RPMI7951 (cell line): ENCODE measurements at regions not wholly inside any gene's neighbourhood (a gene's known extent, or its start where the extent isn't known, plus 50 kb on each side); places are given as distances from the start of the nearest gene placed in this dataset.
"Not testable (repeated sequence)": the region's sequence is repeated elsewhere in the genome, so short reads cannot be mapped to it uniquely, and the experiment has no call there.

Experiments used
- DNase-seq: peaks from one replicate; pipeline ENCODE4 v3.0.0-alpha.2; 2012; ENCODE audit warnings: low read depth

DNA sequence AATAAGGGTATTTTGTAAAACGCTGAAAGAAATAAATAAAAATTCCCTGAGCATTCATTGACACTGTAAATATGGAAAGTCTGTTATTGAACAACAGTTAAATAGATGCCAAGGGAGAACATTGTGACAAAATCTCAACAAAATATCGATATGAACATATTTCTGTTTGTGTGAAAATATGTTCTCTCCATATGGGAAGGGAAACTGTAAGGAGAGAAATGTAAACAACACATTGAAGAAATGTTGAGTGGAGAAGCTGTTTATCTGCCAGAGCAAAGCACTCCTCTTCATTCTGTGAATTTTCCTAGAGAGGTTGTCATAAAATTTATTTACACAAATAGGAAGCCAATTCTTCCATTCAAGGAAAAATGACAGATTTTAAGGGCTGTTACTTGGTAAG lies 57.1 kb upstream of the EOMES start:
- no peak for DNase-seq

DNA sequence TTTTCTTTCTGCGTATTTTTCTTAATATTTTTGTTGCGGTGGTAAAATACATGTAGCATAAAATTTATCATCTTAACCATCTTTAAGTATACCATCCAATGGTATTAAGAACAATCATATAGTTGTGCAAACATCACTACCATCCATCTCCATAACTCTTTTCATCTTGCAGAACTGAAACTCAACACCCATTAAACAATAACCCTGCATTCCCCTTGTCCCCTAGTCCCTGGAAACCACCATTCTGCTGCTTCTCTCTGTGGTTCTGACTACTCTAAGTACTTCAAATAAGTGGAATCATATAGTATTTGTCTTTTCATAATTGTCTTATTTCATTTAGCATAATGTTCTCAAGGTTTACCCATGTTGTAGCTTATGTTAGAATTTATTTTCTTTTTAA lies 67.3 kb upstream of the EOMES start:
- DNase-seq, result no peak

DNA sequence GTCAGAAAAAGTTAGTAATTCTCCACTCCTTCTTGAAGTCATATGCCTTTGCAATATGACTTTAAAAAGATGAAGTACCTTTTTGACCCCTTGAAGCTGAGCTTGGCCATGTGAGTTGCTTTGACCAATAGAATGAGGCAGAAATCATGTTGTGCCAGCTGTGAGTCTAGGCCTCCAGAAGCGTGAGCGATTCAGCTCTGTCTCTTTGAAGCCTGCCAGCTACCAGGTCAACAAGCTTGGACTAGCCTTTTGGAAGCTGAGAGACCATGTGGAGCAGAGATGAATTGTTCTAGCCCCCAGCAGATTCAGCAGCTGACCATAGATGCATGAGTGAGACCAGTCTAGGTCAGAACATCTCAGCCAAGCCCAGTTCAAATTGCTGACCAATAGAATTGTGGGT lies 69.8 kb upstream of the EOMES start:
- no peak for DNase-seq

DNA sequence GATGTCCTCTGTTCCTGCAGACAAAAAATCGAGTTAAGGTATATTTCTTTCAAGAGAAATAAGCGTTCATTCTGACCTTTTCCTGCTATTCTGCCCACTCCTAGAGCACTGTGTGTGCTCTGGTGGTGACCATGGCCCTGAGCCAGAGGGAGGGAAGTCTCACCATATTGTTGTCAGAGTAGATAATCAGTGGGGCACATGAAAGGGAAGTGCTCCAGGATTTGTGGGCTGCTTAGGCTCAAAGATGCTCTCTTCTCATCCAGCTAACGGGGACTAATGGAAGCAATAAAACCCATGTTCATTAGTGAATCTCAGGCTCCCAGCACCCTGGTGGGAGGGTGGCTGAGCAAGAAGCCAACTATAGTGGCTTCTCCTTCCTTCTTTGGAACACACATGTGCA lies 70.7 kb upstream of the EOMES start:
- DNase-seq, result no peak

DNA sequence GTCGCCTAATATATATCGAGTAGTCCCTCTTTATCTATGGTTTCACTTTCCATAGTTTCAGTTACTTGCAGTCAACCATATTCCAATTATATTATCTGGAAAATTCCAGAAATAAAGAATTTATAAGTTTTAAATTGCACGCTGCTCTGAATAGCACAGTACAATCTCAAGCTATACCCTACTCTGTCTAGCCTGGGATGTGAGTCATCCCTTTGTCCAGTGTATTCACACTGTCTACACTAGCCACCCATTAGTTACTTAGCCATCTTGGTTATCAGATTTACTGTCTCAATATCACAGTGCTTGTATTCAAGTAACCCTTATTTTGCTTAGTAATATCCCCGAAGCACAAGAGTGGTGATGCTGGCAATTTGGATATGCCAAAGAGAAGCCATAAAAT lies 72.1 kb upstream of the EOMES start:
- DNase-seq, result no peak

DNA sequence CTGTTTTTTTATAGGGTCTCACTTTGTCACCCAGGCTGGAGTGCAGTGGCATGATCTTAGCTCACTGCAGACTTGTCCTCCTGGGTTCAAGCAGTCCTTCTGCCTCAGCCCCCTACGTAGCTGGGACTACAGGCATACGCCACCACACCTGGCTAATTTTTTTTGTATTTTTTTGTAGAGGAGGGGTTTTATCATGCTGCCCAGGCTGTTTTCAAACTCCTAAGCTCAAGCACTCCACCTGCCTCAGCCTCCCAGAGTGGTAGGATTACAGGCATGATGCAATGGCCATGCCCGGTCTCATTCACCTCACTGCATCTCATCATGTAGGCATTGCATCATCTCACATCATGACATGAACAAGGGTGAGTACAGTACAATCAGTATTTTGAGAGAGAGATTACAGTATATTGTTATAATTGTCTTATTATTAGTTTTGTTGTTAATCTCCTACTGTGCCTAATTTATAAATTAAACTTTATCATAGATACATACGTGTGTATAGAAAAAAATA lies 74.3 kb upstream of the EOMES start:
- DNase-seq, result no peak

DNA sequence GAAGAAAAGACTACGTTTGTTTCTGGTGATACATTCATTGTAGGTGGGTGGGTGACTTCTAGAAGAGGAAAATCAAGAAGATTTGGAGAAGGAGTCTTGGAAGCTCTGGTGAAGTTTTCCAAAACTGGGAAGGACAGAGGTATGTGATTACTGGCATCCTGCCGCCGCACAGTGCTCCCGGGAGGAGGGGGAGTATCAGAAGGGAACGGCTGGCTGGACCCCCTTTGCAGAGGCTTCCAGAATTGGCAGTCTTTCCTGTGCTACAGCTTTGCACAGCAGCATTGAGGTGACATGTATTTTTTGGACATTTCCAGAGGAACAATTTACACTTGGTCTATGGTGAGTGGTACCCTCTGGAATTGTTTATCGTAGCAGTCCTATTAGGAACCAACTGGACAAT lies 75.7 kb upstream of the EOMES start:
- DNase-seq, result no peak

DNA sequence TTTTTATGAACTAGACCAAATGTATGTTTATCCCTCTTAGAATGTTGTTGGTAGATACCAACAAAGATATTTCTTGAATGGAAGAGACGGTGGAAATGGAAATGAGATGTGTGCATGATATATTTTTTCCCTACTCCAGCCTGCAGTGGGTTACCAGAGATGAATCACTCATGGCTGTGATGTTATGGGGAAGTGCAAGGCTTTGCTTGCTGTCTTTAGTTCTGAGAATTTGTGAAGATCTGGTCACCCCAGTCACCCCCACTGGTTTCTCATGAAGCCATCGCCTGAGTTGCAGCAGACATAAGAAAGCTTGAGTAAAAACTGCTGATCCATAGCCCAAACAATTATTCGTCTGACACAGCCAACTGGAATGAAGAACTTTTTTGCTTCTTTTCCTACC lies 78.1 kb upstream of the EOMES start:
- no peak for DNase-seq

DNA sequence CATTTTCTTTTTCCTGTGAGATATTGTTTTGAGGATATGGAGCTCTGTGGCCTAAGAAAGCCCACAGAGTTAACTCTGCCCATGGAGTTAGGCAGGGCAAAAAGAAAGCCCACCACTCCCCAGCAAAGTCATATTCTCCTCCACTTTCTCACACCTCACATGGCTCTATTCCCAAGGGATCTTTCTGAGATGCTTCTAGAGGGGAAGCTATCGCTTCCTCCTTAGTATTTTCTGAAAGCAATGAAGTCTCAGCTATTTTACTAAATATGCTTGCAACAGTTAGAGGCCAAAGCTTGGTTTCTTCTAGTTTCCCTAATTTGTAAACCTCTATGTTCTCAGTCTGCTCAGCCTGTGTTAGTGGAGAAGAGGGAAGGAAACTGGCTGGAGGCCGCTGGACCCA lies 80.3 kb upstream of the EOMES start:
- no peak for DNase-seq

DNA sequence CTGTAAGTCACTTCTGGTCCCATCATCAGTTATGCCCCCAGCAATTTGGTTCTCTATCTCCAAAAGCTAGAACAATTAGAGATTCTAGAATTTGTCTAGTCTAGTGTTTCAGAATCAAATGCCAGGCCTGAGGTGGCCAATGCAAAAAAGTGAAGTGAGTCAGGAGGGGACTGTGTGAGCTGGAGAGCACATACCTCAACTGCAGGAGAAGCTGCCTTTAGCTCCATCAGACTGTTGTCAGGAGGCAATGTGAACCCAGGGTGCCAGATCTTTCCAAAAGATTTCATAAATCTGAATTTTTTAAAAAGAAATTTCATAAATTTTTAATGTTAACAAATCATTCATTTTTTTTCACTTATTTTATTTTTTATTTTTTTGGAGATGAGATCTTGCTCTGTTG lies 80.7 kb upstream of the EOMES start:
- no peak for DNase-seq

DNA sequence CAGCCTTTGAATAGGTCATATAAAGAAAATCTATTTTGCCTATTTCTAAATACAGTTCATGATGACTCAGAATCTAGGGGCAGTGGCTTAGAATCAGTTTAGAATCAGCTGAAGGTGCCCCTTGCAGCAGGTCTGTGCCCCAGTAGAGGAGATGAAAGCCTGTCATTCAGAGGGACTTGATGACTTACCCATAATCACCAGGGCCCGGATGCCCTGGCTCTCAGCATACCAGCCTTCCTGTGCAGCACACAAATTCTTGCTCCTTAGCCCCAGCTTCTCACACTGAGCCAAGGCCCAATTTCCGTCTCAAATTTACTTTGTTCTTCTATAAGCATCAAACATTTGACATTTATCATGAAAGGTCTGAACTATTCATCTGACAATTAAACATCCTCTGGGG lies 83.2 kb upstream of the EOMES start:
- no peak for DNase-seq

DNA sequence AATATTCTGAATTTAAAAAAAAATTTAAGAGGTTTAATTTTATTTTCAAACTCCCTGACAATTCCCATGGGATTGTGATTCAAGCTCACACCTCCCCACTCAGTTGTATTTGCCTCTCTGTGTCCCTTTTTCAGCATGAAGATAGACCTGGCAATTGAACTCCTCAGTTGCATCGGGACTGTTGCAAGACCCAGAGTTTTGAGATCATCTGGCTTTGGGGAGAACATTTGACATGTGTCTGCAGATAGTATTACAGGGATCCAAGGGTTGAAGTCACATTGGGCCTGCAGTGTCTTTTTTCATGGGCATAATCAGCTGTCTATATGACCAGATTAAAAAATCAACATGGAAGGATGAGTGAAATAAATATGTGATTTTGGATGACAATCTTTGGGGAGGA lies 91.1 kb upstream of the EOMES start:
- DNase-seq, result no peak

DNA sequence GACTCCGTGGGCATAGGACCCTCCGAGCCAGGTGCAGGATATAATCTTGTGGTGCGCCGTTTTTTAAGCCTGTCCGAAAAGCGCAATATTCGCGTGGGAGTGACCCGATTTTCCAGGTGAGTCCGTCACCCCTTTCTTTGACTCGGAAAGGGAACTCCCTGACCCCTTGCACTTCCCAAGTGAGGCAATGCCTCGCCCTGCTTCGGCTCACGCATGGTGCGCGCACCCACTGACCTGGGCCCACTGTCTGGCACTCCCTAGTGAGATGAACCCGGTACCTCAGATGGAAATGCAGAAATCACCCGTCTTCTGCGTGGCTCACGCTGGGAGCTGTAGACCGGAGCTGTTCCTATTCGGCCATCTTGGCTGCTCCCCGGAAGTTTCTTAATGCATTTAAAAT lies 99.5 kb upstream of the EOMES start:
- DNase-seq, result not testable (repeated sequence)

DNA sequence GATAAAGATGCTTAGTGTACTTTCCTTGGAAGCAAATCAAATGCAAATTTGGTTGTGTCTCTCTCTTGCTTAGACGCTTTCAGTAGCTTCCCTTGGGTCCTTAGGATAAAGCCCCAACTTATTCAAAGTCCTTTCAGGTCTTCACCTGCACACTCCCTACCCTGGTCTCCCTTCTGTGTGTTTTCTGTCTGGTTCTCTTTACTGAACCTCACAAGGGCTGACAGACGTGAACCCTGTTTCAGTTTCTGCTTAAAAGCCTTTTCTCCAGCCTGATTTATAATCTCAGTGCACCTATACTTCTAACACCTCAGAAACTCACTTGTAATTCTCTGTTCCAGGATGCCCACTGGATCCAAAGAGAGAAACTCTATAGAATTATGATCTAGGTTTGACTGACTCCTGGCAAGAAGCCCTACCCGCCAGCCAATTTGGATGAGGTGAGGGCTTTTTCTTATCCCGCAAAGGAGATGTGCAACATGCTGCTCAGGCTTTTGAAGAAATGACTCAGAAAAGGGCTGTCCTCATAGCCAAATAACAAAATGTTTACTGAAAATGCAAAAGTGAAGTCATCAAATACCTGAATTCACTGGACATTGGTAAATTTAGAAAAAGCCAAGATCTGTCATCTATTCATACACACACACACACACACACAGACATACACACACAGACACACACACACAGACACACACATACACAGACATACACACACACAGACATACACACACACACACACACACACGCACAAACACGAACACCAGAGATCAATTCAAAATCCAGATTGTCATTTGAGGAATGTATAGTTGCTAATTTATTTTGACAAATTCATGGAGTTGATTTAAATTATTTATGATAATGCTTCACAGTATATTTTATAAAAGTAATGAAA lies 102.4 kb upstream of the EOMES start:
- no peak for DNase-seq

DNA sequence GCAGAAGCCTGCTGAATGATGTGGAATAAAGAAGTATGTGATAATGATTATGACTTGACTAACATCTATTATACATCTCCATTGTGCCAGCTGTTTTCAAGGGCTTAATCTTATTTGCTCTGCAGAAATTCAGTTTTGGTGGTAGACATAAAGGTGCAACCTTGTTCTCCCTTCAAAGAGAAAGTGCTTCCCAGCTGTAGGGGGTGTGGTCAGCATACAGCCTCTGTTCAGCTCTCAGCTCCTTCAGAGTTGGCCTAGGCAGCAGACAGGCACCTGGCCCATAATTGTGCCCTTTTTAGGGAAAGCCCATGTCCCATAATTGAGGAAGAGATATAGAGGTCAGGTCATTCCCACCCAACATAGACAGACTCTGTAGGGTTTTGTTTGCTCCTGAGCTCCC lies 104.3 kb upstream of the EOMES start:
- no peak for DNase-seq

DNA sequence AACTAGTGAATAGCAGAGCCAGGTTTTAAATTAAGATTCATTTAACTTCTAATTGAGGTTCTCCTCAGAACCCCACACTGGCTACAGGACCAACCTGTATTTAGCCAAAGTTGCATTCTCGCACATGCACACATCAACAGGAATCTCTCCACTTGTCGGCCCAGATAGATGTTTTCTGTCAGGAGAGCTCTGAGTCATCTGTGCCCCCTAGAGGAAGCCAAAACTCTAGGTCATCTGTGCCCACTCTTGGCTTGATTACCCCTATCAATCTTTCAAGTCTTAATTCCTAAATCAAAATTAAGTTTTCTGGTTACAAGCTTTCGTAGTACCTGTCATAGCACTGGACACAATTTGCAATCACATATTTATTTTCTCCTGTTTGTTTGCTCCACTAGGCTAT lies 104.9 kb upstream of the EOMES start:
- no peak for DNase-seq

DNA sequence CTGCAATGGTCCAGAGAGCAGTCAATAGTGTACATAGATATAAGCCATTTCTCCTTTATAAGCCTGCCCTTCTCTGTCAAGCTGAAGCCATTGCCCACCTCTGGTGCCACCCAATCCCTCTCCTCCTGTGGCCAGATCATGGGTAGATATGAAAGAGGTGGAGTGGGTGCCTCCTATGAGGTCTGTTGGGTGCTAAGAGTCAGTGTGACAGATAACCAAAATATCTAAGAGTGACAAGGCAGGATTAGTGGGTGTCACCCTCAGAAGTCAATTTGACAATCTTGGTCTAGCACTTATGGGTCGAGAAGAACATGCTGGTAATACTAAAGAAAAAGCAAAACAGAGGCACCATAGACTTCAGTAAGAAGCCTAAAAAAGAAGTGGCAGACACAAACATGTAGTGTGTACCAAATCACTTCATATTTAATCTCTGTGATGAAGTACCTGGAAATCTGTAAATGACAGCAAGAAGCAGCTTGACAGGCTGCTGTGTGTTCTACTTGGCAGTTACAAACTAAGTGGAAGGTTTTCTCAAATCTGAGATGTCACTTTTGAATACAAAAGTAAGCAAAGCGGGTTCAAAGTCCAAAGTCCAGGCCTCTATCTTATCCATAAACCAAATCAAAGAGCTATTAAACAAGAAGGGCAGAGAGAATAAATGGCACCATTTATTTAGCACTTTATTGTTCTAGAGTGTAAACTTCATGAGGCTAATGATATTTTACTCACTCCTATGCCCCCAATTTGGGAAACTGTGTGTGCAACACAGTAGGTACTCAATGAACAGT lies 118.9 kb upstream of the EOMES start:
- DNase-seq, result no peak

DNA sequence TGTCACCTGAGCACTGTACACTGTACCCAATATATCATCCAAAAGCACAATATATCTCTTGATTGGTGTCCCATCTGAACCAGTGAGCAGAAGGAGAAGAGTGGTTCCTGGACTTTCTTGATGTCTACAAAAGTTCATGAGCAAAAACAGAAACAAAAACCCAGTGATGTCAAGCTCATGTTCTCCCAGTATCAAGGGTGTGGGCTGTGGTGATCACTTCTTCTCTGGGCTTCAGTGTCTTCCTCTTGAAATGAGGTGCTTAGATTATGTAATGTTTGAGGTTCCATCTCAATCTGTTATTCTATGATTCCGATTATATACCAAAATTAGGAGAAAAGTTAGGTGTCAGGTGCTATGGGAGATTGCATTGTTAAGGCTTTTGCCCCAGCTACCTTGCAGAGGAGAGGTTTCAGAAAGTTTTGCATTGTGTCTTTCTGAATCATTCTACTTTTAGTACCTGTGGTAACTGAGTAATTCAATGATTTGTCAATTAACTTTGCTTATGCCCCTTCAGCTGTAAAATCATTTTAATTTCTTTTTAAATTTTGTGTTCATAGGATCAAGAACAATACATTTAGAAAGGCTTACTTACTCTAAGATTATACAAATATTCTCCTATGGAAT lies 122.0 kb upstream of the EOMES start:
- DNase-seq, result no peak

DNA sequence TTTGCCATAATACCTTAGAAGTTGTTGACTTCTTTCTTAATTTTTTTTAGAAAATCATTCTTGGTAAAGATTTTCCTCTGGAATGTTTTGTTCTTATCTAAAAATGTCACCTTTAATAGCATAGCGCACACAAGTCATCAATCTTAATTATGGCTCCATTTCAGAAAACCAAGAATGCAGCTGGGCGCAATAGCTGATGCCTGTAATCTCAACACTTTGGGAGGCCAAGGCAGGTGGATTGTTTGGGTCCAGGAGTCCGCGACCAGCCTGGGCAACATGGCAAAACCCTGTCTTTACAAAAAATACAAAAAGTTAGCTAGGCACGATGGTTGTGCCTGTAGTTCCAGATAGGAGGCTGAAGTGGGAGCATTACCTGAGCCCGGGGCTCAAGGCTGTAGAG lies 125.6 kb upstream of the EOMES start:
- DNase-seq, result no peak

DNA sequence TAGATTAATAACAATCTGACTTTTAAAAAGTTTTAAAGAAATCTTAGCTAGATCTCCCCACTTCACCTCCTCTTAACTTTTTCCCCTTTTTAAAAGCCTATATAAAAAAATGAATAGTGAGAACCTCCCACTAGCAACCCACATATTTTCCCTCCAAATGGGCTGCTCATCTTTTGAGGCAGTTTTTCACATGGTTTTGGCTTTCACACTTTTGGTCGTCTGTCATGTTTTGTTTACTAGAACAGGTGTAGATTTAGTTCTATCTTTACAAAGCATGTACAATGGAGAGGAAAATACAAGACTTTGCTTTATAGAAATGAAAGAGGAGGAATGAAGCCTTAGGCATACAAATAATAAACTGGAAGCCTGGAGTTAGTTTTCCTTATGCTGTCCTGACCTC lies 126.7 kb upstream of the EOMES start:
- DNase-seq, result no peak

DNA sequence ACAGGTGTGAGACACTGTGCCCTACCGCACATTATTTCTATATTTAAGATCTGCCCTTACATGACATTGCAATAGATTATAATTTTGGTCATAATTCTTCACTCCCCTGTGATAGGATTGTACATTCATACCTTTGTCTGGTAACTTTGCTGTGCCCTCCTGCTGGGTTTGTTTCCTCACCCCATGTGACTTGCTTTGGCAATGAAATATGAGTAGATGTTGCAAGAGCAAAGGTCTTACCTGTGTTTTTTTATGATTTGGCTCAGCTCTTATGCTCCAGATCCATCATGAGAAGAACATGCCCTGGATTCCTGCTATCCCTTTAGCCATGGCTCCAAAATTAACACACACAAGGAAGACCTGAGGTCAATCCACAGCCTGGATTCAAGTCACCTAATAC lies 137.7 kb upstream of the EOMES start:
- no peak for DNase-seq
